NCI-H1694 treated with DMSO at 0.1 percent for 48 hours (cell line): ENCODE measurements at regions not wholly inside any gene's neighbourhood (a gene's known extent, or its start where the extent isn't known, plus 50 kb on each side); places are given as distances from the start of the nearest gene placed in this dataset.
"Not testable (repeated sequence)": the region's sequence is repeated elsewhere in the genome, so short reads cannot be mapped to it uniquely, and the experiment has no call there.

Source experiments
- DNase-seq: peaks from one replicate; lab custom pipeline; 2025; lab: John Stamatoyannopoulos, UW

DNA sequence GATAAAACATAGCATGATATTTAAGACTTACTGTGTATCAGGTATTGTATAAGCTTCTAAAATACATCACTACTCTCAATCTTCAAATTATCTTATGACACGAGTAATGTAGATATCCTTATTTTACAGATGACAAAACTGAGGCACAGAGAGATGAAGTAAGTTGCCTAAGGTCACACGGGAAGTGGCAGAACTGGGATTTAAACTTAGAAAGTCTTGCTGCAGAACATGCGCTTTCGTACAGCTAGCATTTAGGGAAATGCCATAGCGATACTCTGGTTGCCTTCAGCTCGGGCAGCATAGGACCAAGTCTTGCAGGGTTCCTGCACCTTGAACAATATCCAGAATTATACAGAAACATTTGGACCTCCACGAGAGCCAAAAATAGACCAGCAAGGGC, 162.4 kb downstream of the BRMS1L start:
- no peak for DNase-seq

DNA sequence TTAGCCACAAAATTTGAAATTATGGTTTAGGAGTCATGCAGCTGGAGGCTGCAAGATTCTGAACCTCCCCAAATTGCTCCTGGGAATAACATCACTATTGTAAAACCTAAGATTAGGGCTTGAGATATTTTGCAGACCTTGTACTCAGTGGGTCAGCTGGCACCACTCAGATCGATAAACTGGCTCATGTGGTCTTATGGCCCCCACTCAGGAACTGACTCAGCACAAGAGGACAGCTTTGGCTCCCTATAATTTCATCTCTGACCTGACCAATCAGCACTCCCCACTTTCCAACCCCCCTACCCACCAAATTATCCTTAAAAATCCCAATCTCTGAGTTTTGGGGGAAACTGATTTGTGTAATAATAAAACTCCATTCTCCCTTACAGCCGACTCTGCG, 161.6 kb downstream of the BRMS1L start:
- no peak for DNase-seq

DNA sequence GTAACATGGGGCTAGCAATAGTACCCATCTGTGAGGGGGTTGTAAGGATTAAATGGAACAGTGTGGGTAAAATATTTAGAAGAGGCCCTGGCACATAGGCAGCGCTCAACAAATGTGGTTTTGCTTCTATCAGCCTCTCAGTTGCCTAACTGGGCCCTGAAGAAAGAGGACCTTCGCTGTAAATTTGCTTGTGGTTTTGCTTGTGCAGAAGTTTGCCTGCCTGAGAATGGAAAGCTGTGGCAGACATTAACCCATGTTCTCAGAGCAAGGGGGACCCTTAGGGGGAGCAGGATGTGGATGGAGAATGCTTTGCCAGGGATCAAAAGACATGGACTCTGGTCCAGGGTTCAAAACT, 160.1 kb downstream of the BRMS1L start:
- no peak for DNase-seq

DNA sequence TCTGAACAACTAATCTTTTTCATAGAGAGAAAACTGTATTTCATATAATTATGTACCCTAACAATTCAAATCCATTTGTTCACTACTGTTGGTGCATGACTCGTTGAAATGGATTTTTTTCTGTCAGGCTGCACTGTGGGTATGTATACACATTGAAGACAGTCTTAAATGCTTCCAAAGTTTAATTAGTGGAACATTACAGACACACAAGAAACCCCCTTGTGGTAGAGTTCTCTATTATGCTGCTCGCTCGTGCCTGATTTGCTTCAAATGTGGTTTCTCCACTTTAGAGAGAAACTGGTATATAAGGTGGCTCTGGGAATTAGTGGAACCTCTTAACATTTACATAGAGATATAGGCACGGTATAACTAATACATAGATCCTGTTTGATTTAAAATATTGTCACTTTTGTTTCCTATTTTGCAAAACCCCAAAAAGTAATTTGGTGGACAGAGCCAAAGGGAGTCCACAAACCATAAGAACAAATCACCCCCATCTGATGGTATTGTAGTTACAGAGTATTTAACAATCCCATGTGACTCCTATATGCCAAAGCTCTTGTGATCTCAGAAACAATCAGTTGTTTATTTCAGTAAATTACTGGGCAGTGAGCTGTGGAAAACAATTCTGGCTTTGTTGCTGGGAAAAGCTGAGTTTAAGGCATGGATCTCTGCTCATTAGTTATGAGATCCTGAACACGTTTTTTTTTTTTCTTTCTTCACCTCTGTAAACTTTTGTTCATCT, 159.5 kb downstream of the BRMS1L start:
- no peak for DNase-seq

DNA sequence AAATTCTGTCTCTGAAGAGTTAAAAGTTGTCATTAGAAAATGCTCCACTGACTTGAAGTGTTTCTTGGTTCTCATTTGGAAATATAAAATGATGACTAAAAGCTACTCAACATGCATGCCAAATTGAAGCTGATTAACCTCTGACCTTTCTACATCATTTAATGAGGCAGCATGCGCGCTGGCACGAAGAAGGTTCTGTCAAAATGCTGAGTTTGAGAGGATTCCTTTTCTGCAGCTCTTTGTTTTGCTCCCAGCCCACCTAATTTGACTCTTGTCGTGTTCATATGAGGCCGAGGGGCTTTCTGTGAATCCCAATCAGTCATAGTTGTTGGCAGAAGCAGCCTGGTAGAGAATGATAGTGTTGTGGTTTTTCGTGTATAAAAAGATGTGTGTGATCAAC, 153.4 kb downstream of the BRMS1L start:
- DNase-seq = no peak

DNA sequence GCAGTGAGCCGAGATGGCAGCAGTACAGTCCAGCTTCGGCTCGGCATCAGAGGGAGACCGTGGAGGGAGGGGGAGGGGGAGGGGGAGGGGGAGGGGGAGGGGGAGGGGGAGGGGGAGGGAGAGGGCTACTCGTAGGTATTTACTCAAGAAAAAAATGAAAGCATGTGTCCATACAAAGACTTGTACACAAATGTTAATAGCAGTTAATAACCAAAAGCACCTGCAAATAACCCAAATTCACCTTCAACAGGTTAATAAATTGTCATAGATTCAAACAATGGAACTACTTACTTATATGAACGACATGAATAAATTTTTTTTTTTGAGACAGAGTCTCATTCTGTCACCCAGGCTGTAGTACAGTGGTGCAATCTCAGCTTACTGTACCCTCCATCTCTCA, 152.4 kb downstream of the BRMS1L start:
- DNase-seq = no peak

DNA sequence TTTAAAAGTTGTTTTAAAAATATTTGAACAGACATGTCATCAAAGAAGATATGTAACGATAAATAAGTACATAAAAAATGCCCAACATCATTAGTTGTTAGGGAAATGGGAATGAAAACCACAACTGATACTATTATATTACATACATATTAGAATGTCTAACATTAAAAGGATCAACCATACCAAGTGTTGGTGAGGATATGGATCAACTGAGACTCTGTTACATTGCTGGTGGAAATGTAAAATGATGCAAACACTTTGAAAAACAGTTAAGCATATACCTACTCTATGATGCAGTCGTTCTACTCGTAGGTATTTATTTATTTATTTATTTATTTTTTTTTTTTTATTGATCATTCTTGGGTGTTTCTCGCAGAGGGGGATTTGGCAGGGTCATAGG, 149.7 kb downstream of the BRMS1L start:
- no peak for DNase-seq

DNA sequence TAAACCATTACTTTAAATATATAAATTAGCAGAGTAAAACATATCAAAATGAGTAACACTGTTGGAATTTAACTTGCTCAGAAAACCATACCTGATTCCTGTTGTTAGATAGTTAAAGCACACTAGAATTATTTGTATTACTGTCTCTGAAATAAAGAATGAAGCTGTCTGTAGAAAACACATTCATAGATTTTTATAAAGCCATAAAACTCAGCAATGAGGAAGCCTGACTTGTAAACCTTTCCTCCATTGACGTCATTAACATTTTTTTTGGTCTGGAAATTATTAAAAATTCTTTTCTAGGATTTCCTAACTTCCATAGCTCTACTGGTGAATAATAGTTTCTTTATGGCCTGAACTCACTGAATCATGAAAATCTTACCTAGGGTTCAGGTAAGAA, 147.6 kb downstream of the BRMS1L start:
- DNase-seq = no peak

DNA sequence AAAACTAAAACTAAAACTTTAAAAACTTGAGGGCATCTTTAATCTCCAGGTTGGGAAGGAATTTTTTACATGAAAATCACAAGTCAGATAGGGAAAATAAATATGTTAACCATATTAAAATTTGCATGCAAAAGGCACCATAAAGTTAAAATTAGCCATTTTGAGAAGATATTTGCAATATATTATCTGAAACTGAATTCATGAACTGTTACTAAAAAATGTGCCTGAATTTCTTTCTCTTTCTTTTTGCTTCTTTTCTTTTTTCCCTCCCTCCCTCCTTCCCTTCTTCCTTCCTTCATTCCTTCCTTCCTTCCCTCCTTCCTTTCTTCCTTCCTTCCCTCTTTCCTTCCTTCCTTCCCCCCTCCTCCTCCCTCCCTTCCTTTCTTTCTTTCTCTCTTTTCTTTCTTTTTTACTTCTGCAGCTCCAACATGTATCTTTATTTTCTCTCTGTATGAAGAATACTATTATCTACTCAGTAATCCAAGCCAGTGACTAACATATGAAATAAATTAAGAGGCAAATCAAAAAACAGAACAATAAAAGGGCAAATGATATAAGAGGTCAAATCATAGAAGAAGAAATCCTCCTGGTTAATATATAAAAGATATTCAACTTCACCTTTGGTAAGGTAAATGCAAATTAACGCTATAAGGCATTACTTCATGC, 146.0 kb downstream of the BRMS1L start:
- no peak for DNase-seq

DNA sequence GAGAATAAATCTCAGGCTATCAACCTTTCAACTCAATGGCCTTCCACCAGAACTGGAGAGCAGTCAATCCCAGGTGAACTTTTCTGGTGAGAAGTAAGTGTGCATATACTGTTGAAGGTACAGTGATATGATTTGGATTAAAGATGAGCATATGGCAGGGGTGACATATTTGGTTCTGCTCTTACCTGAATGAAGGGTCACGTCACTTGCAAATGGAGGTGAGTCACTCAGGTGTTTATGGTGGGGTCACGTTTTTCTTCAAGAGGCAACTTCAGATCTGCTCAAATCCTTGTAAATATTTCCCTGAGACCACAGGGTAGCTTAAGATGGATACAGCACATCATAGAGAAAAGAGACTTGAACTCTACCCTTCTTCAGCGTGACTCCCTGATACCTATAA, 143.2 kb downstream of the BRMS1L start:
- no peak for DNase-seq

DNA sequence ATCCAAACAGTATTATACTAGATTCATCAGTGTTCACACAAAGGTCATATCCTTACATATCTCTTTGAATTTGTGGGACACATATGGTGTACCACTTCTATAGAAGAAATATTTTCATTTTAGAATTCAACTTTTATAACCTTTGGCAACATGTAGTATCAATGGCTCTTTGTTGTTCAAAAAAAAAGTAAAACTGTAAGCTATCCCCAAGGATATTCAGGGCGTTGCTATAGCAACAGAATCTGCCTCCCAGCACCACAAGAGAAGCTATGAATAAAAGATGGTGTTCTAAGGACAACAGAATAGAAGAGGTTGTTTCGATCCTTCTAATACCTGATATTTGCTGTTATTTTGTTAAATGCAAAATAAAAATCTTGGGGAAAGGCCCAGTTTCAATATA, 139.3 kb downstream of the BRMS1L start:
- DNase-seq = no peak

DNA sequence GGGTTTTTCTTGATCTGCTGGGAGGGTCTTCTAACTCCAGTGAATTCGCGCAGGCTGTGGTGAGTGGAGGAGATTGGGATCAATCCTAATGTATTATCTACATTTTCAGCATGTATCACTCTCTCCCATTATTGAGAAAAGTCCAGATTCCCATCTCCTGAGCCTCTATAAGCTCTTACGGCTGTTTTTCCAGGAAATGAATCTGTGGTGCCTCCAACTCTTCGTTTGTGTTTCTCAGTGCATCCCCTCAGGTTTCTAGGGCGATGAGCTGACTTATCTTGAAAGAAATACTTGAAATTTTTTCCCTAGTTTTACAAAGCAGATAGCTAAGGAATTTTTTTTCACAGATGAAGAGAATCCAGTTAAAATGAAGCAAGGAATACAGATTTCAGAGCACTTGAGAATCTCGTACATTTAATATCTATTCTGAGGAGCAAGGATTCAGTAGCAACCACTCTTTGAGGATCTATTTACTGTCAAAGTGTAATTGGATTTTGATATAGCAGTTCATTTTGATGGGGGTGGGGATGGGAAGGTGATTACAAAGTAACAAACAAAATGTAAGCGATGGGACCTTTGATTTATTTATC, 138.7 kb downstream of the BRMS1L start:
- no peak for DNase-seq

DNA sequence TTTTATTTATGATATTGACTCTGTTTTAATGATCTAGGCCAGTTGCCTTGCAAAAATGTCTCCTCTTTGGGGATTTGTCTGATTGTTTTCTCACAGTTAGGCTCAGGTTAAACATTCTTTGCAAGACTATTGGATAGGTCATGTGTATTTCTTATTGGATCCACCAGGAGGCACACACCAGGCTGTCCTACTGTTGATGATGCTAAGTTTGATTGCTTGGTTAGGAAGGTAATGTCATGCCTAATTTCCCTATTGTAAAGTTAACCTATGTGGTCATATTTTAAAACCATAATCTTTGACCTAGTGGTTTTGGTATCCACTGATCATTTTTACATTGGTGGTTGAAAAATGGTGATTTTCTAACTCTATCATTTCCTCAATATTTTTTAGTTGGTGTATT, 137.1 kb downstream of the BRMS1L start:
- no peak for DNase-seq

DNA sequence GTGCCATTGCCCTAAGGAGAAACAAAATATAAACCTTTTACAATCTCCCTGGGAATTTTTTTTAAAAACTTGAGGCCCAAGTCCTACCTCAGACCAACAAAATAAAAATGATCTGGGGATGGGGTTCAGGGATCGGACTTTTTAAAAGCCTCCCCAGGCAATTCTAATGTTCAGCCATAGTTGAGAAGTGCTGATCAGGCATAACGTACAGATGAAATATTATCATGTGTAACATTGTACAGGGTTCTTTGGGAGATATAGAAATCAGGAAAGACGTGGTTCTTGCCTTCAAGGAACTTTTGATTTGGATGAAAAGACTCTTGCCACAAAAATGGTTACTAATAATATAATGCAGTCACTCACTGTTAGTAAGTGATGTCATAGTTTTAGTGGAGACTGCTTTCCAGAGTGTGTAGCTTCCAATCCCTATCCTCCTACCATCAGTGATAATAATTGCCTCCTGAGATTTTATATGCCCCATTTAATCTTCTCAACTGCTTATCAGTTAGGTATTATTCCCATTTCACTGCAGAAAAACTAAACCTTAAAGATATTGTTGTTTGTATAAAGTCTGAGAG, 135.6 kb downstream of the BRMS1L start:
- no peak for DNase-seq

DNA sequence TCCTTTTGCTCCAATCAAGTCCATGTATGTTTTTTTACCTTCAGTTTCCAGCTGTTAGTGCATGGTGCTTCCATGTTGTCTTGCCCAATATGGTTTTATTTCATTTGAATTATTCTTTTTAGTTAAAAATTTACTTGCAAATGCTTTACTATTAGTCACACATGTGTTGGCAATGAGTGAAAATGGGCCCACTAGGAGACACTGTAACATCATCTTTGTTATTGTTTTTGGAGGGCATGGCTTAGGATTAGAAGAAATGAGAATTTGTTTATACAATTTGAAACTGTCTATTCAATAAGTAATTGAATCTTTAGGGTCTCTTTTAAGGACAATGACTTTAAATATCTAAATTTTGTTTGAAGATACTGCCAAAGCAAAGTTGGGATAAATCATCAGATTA, 133.7 kb downstream of the BRMS1L start:
- no peak for DNase-seq

DNA sequence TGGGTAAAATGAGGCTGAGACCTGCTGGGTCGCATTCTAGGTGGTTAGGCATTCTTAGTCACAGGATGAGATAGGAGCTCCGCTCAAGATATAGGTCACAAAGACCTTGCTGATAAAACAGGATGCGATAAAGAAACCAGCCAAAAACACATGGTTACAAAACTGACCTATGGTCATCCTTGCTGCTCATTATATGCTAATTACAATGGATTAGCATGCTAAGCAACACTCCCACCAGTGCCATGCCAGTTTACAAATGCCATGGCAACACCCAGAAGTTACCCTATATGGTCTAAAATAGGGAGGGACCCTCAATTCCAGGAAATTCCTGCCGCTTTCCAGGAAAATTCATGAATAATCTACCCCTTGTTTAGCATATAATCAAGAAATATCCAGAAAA, 132.4 kb downstream of the BRMS1L start:
- no peak for DNase-seq

DNA sequence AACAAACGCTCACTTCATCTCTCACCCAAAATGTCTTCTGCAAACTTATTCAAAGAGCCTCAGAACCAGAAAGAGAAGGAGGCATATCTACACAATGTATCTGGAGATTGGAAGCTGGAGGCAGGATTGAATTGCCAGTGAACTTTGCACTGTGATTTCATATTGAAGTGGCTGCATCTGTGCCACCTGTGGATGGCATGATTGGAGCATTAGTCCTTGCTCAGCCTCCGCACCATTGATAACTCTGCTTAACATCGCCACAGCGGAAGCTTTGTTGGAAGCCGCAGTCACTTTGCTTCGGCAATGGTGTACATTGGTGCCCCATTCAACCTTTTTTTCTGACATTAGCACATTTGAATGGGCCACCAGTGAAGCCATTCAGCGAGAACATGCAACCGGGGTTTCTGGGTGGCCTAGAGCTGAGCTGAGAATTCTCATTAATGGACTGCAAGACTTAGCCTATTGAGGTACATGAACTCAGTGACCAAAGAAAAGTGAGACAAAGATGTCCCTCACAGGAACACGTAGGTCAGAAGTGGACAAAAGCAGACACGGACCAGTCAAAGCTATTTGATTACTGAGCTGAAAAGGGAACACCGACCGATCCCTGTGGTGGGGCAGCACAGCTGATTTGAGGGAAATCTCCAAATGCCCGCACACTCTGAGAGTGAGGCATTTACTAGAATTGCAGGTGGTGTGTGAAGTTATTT, 130.4 kb downstream of the BRMS1L start:
- no peak for DNase-seq

DNA sequence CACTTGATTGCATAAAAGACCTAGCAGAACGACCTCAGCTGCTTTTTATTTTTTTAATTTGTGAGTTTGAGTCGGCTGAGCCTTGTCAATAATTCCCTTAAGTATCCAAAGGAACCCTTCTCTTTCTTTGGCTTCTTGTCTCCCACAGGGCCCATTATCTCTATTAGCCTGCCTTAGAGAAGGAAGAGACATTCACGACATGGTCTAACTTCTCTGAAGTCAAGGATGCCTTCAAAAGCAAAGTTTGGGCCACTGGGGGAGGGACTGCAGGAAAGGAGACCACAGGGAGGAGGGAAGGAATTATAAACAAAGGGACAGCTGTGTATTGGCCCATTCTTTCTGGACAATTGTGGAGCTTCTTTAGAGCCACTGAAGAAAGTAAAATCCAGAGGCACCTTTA, 126.4 kb downstream of the BRMS1L start:
- no peak for DNase-seq

DNA sequence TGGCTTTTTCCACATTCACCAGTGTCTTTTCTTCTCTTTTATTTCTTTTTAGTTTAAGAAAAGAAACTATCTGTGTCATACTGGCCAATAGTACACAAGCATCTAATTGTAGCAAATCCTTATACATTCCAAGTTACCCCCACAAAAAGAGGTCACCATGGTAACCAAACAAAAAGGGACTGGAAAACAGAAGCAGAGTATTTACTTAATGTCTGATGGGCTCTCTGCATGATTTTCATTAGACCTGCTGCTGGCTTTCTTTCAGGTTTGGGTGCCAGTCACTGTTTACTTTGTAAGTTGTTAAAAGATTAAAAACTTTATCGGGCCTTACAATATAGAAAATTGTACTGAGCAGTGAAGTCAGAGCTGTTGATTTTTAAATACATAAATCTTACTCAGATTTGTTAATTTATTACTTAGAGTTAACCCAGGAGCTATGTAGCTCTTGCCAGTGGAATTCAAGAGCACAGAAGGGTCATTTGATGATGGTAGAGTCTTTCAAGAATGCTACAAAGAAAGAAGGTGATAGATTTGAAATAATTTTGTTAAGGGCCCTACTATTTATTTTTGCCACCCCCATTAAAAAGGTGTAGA, 123.9 kb downstream of the BRMS1L start:
- DNase-seq = no peak

DNA sequence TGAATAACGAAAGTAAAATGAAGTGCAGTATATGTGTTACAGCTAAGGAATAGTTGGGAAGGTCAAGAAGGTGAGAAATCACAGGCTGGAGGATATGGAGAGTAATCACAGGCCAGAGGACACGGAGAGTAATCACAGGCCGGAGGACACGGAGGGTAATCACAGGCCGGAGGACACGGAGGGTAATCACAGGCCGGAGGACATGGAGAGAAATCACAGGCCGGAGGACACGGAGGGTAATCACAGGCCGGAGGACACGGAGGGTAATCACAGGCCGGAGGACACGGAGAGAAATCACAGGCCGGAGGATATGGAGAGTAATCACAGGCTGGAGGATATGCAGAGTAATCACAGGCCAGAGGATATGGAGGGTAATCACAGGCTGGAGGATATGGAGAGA, 121.8 kb downstream of the BRMS1L start:
- not testable (repeated sequence) for DNase-seq

DNA sequence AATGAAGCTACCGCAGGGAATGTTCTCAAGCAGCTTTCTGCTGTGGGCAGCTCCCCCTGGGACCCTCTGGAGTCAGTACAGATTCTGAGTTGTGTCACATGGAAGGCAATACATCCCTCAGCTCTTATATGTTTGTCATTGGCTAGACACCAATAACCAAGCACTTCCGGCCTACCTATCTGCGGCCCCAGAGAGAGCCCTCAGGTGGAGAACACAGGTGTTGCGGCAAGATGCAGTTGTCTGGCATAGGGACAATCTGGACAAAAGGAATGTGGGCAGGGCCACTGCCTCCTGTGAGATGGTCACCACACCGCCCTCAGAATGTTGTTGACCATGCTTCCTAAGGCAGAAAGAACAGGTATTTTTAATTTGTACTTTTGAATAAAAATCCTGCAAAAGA, 118.7 kb downstream of the BRMS1L start:
- no peak for DNase-seq

DNA sequence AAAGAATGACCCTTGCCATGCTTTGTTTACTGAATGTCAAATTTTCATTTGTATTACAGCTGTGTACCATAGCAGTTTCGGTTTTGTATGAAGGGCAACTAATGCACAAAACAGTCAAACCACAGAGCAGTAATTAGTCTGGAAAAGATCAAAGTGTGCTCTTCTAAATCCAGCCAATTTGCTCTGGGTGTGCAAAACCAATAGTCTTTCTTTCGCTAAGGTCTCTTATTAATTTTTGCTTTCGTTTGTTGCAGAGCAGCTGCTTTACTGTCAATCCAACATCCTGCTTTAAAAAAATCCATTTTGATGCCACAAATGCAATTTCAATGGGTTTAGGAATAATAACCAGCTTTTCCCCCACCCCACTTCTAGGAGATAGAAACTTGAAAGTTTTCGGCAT, 114.2 kb downstream of the BRMS1L start:
- no peak for DNase-seq
